ENCODE measurements at regions not wholly inside any gene's neighbourhood (a gene's known extent, or its start where the extent isn't known, plus 50 kb on each side); places are given as distances from the start of the nearest gene placed in this dataset.

DNA sequence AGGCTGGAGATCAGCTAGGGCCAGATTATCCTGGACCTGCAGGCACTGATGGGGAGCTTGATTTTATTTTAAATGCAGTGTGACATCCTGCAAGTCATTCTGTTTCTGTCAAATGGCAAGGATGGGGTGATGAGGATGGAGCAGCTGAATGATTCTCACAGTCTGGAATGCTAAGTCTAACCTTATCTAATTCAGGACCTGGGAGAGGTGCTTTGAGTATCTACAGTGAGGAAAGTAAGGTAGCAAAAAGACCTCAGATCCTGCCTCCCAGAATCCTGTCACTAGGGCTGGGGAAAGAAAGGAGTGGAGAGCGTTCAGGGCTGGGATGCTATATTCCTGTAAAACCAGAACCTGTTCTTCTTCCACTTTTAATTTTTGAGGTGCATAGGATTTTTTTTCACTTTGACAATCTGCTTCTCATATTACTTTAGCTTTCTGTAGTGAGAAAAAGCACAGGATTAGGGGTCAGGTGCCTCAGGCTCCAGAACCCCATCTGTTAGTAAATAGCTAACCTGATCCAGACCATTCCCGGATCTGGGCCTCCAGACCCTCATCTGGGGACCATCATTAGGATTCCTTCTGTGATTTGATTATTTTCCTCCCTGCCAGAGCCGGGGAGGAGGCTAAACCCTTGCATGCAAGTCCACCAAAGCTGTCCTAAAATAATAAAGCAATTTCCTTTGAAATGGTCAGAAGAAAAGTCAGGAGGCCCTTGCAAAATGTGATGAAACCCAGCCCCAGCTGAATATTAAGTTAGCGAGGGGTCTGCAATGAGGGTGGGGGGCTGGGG is 54.7 kb downstream of the ASCL1 start:
- peak; percentile 22 for DNase-seq

DNA sequence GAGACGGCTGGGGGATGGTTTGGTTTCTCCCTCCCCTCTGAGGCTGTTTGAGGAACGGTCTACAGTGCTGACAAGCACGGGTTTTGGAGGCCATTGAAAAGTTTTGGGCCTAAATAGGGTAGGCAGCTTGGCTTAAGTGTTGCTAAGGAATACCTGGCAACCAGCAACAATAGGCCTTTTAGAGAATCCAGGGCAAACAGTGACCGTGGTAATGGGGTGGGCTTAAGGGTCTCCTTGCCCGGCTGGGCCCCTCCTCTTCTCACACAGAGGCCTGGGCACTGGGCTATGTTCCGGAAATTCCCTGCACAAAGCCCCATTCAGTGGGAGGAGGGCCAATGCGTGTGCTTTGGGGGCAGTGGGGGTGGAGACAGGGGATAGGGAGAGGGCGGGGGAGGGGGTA is 55.4 kb downstream of the ASCL1 start:
- no peak for DNase-seq

DNA sequence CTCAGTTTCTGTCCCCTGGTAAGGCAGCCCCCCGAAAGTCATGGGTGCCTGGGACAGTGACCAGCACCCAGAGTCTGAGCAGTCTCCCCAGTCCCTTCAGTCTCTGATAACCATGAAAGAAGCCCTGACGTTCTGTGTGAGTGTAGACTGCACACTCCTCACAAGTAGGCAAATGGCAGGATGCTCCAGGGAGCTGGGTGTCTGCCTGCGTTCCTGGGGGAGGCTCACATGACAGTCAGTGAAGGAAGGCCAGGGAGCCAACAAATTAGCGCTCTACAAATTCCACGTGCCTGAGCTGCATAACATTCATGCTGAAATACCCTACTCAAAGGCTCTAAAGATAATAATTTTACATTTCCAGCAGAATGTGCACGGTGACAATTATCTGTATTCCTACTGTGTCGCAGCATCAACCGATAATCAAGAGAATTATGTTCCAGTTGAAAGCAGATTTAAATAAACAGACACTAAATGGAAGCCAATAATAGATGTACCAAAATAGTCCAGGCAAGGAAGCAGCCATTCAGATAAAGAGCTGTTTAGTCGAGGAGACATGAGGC is 56.3 kb downstream of the ASCL1 start:
- no peak for DNase-seq

DNA sequence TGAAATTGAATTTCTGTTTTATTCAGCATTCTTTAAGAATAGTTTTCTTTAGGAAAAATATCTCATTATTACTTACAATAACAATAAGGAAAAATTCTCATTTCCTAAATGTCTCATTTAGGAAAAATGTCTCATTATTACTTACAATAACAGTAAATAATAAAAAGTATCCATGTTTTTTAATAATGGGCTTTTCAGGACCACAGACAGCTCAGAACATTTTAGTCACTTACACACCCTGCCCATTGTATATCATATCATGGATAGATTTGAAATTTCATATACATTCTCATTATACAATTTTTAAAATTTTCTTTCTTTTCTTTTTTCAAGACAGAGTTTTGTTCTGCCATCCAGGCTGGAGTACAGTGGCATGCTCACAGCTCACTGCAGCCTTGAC is 58.9 kb downstream of the ASCL1 start:
- no peak for DNase-seq

DNA sequence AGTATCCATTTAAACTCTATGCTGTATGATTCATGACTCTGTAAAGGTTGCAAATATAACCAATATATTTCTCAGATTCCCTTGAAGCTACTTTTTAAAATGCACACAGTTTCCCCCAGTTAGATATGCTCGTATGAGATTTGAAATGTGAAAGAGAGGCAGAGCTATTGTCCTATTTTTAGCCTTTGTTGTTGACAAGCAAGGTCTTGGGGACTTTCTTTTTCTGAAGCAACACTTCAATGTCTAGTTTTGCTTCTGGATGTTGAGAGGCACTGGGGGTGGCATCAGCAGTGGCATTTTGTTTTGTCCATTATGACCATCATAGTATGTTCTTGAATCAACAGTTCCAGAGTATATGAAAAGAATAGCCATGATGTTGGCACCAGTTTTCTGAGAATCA is 63.4 kb downstream of the ASCL1 start:
- no peak for DNase-seq

DNA sequence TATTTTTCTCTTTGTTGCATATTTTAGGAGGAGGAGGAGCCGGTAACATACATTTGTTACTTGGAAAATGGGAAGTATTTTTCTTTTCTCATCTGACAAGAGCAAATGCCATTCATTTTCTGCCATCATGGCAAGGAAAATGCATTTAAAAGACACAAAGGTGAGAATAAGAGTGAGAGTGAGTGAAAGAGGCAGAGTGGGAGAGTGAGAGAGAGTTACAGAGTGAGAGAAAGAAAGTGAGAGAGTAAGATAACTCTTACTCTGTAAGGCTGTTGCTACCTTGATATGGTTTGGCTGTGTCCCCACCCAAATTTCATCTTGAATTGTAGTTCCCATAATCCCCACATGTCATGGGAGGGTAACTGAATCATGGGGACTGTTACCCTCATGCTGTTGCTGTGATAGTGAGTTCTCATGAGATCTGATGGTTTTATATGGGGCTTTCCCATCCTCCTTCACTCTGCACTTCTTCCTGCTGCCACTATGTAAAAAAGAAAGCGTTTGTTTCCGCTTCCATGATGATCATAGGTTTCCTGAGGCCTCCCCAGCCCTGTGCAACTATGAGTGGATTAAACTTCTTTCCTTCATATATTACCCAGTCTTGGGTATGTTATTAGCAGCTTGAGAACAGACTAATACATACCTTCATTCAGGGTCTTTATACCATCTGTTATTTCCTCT is 64.2 kb downstream of the ASCL1 start:
- DNase-seq = no peak

DNA sequence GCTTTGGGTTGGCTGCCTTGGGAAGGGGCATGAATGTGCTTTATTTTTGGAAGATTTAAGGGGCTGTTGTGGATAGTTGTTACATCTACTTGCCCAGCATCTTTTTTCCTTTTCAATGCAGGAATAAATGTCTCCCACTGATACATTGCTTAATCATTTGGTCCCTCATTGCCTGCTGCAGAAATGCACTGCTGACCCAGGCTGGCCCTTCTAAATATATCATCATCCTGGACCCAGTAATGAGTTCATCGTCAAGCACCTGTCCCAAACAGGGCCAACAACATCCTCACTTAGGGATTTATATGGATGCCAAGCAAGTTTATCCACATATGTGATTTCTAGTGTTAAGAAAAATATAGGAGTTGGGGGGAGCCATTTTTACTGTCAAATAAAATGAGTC is 67.2 kb downstream of the ASCL1 start:
- DNase-seq = no peak

DNA sequence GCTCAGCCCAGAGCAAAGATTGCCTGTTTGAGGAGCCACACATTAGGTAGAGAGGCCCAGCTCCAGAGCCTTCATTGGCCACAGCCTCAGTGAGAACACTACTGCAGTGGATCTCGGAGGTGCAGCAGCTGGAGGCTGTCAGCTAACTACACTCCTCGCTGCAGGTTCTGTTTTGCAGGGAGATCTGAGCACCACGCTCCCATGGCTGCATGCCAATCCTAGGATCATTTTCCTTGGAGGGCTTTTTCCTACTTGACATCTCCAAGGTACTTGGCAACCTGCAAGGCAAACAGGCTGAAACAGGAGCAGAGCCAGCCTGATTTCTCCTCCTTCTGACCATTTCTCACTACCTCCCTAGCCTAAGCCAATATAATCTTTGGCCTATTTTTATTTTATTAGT is 69.2 kb downstream of the ASCL1 start:
- peak; percentile 97 for DNase-seq

DNA sequence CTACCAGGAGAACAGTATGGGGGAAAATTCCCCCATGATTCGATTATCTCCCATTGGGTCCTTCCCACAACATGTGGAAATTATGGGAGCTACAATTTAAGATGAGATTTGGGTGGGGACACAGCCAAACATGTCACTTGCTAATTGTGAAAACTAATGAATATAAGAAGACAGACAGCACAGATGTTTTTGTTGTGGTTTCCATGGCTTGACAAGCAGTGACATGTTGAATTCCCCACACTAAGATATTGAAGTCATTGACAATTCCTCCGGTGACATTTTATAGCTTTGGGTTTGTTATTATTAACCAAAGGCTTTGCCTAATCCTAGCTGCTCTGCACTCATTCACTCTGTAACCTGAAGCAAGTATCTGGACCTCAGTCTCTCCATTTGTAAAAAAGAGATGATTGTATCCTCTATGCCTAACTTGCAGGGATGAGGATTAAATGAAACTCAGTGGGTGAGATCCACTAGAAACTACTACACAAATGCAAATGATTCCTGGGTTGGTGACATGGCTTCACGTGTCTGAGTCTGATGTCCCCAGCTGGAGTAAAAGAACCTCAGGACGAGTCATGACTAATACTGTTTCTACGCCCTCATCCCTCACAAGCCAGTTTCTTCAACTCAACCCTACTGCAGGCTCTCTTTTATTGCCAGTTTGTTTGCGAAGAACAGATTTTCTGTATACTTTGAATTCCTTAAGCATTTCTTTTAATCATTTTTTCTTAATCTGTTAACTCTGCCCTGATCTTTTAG is 71.6 kb downstream of the ASCL1 start:
- DNase-seq = peak; percentile 20

DNA sequence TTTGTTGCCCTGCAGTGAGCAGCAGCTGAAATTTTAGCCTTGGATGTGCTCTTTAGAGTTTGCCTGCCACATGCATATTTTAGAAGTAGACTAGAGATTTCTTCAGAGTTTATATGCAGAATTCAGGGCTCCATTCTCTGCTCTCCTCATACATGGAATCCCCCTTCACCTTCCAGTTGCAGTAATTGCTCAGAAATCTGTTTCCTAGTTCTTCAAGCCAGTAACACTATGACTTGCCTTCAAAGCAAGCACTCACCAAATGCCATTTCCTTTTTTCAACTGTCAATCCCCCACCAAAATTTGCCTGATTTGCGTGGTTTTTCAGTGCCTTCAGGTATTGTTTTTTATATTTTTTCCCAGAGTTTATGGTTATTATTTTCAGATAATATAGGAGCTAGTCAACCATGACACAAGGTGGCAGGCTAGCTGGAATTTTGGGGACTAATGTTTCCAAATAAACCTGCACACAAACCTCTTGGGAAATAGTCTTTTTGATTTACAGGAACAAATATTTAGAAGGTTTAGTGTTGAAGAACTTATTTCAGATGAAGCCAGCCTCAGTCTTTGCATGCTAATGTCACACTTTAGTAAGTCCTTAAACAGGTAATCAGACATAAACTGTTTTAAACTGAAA is 79.2 kb downstream of the ASCL1 start:
- no peak for DNase-seq

DNA sequence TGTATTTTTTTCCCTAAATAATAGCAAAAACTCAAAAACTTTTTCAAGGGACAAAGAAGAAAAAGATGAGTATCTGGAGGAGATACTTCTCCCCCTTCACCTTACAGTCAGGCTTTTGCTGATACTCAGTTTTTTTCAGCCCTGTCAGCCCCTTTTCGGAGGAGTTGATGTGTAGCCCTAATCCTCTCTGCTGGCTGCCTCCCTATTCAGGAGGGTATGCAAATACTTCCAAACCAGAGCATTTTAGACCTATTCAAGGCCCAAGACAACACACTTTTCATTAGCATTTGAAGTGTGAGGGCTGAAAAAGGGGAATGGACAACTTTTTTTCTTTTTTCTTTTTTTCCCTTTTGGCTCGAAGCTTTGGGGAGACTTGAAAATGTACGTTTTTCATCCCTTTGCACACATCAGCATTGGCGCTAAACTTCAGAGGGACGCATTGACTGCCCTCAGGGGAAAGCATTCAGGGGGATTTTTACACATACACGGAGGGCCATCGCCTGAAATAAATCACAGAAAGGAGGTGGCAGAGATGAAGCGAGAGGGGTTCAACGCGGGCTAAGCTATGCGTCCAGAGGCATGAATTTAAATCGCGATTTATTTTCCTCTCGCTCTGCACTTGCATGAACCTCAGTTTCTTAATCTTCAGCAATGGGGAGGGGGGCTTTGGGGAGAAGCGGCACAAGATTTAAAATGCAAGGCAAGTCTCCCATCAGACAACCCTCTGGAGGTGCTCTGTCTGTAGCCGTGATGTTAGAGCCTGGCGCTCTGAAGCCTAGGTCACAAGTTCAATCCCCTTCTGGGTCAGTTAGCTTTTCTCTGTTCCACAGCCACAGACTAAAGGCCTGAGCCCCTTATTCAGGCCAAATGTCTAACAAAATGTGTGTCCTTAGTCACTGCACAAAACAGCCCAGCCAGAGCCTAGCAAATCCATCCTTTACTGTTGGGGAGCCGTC is 86.3 kb downstream of the ASCL1 start:
- no peak for DNase-seq

DNA sequence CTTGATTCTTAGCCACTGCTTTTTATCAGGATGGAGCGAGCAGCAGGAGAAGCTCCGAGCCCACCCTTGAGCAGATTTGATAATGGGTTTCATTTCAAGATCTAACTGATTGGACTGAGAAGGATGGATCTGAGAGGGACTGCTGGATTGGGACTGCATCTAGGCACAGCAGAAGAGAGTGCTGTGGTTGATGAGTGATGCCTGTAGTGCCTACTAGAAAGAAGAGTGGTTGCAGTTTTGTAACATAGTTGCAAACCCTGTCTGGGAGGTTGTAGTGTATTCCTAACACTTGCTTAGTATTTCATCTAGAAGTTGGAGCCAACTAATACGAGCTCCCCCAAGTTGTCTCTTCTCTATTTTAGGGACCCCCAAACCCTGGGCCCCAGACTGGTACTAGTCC is 88.7 kb downstream of the ASCL1 start:
- DNase-seq = no peak

DNA sequence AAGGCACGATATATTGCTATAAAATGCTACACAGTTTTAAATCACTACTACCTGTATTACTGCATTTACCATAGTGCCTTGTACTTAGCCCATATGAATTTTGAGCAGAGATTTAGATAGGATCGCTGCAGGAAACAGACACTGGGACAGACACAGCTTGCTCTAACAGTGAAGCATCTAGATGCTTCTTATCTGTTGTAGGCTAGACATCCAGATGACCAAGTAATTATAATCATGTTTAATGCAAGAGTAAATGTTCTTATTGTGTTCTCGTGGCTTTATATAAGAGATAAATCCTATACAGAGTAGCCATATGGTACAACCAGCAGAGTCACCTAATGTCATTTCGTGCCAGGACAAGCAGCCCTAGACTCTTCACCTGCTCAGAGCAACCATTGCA is 92.8 kb downstream of the ASCL1 start:
- DNase-seq = no peak

DNA sequence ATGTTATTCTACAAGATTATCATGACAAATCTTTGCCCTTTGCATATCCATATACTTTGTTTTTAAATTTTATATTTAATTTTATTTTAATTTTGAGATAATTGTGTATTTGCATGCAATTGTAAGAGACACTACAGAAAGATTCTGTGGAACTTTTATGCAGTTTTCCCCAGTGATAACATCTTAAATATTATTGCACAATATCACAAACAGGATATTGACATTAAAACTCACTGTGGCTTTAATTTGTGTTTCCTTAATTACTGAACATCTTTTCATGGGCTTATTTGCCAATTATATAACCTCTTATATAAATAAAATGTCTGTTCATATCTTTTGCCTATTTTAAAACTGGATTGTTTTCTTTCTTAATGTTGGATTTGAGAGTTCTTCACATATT is 95.6 kb downstream of the ASCL1 start:
- no peak for DNase-seq

DNA sequence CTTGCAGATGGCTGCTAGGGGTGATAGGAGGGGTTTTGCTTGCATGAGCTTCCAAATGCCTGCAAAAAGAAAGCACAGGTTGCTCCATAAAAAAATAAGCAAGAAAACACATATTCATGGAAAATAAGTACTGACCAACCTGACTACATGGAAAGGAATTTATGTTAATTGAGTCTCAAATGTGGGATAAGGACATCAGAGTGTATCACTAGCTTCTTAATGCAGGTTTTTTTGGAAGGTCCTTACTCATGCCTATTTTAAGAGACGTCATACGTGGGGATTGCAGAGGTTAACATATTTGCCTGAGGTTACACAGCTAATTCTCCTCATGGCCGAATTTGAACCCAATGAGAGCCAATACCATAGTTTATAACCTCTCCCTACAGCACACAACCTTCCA is 116.2 kb downstream of the ASCL1 start:
- no peak for DNase-seq

DNA sequence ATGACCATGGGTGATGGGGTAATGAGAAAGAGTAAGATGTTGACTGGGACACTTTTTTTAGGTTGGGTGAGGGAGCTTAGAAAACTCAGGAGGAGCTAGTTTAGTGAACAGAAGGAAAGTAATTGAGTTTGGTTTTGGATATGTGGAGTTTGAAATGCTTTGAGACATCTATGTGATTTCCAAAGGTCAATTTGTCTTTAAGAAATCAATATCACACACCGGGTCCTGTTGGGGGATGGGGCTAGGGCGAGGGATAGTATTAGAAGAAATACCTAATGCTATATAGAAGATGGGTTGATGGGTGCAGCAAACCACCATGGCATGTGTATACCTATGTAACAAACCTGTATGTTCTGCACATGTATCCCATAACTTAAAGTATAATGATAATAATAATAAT is 118.4 kb downstream of the ASCL1 start:
- no peak for DNase-seq

DNA sequence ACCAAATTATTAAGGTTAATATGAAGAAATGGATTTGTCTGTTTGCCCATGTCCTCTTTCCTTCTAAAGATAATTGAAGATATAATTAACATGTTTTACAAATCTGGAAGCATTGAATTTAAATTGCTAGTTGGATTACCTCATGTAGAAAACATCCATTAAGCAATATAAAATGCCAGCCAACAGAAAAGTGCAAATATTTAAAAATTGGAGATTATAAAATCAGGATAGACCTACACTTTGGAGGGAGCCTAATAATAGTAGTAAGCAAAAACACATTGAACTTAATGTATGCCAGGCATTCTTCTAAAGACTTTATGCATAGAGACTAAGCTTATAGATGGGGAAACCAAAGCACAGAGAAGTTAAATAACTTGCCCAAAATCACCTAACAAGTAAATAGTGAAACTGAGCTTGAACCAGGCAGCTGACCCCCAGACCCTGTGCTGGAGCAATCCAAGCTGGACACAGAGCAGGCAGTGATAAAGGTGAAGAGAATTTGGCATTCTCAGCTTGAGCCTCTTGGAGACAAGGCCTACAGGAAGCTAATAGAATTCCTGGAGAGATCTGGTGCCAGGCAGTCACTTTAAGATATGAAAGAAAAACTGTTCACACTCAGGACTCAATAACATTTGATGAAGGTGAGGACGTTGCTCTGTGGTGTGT is 119.8 kb downstream of the ASCL1 start:
- DNase-seq = no peak

DNA sequence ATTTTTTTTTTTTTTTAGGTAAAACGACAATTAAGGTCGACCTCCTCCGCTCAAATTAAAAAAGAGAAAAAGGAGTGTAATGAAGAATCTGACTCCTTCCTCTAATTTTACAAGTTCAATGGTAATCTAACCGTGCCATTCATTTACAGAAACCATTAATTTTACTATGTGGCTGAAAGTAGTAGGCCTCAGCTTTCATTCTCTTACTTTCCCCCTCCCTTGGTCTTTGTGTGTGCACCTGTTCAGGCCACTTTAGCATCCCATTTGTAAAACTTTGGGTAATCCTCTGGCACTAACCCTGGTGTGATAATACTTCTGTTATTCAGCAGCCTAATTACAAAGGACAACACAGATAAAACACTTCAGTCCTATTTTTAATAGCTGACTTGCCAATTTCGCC is 128.1 kb downstream of the ASCL1 start:
- peak; percentile 97 for DNase-seq

DNA sequence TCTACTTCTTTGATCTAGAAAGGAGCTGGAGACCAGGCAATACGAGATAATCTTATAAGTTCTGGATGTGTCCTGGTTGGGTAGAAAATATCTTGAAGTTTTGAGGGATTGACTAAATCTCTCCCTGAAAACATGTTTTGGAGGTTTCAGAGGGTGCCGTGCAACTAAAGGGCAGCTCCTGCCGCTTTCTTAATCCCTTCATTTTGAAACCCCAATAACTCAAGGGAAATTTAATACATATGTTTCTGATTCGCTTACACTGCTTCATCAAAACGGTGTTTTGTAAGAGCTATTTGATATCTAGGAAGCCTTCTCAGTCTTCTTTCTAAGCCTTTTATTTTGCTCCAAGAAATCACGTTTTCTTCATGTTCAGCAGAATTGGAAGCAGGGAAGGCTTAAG is 129.0 kb downstream of the ASCL1 start:
- DNase-seq = no peak

DNA sequence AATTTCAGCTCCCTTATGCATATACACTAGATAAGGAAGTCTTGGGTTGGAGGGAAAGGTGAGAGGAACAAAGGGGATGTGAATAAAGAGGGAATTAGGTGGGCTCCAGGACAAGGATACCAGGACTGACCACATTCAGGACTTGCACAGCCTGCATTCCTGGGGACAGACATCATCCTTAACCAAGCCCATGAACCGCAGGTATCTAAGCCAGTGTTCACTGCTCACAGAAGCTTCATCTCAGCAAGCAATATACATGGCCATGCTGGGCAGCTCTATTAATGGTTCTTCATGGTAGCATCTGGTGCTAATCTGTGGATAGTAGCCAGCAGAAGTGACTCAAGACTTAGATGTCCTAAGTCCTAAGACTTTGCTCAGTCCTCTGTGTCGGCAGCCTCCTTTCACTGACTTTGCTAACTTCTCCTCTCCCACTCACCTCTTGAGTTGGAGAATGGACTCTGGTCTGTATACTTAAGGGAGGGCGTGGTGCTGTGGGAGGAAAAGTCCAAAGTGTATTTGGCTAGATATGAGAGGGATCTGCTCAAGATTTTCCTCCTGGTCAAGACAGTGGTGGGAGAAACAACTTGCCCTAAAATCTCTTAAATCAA is 136.1 kb downstream of the ASCL1 start:
- no peak for DNase-seq

DNA sequence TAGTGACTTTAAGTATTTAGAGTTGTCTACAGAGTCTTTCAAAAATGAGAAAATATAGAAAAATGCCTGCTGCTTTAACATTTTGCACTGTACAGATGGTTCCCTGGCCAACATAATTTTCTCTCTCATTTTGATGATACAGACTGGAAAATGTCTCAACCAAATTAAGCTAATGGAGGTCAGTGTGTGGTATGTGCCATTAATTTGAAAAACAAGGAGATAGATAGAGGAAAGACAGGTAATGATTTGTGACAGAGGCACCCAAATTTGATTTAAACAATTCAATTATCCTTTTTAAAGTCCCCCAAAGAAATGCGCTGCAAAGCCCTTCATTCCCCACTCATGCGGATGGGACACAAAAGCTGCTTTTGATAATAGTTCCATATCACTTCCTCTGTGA is 140.0 kb downstream of the ASCL1 start:
- DNase-seq = no peak
